ENCODE measurements at regions not wholly inside any gene's neighbourhood (a gene's known extent, or its start where the extent isn't known, plus 50 kb on each side); places are given as distances from the start of the nearest gene placed in this dataset.

GRCh38 chr6:1201547-1202200 lies 110.2 kb upstream of the FOXQ1 start:
- no CpG with 5 or more reads among the region's 9 CpGs for WGBS (ENCODE audit: insufficient coverage, insufficient read length)
- Histone ChIP-seq H3K9me3 (ENCODE audit: control insufficient read depth, insufficient read depth, low read length) (no peaks in the 10 kb centered on the region), H3K27me3 (ENCODE audit: control insufficient read depth, insufficient read depth, low read length) (no peaks in the 10 kb centered on the region), H3K27ac (ENCODE audit: low read length) (no peak overlapping the region), H3K36me3 (ENCODE audit: control insufficient read depth, insufficient read depth, low read length) (no peaks in the 10 kb centered on the region), H3K4me3 (ENCODE audit: low read length) (no peak overlapping the region), H3K4me1 (ENCODE audit: control insufficient read depth, insufficient read depth, low read length) (peaks cover 2% of the 10 kb centered on the region; the same call in 1 of the 2 replicates)
- no peak for DNase-seq (ENCODE audit: low read depth, low spot score)

GRCh38 chr6:1200409-1201101 lies 111.3 kb upstream of the FOXQ1 start:
- no peak for DNase-seq (ENCODE audit: low read depth, low spot score)
- no peaks in the 10 kb centered on the region for H3K27me3 ChIP-seq (ENCODE audit: control insufficient read depth, insufficient read depth, low read length)

GRCh38 chr6:1200081-1200408 lies 111.9 kb upstream of the FOXQ1 start:
- Histone ChIP-seq H3K4me1 (ENCODE audit: control insufficient read depth, insufficient read depth, low read length) (peaks cover 2% of the 10 kb centered on the region; the same call in 1 of the 2 replicates), H3K4me3 (ENCODE audit: low read length) (no peak overlapping the region), H3K27me3 (ENCODE audit: control insufficient read depth, insufficient read depth, low read length) (no peaks in the 10 kb centered on the region), H3K36me3 (ENCODE audit: control insufficient read depth, insufficient read depth, low read length) (no peaks in the 10 kb centered on the region), H3K27ac (ENCODE audit: low read length) (no peak overlapping the region), H3K9me3 (ENCODE audit: control insufficient read depth, insufficient read depth, low read length) (no peaks in the 10 kb centered on the region)
- no CpG with 5 or more reads among the region's 2 CpGs for WGBS (ENCODE audit: insufficient coverage, insufficient read length)
- DNase-seq (ENCODE audit: low read depth, low spot score) = no peak

More at GRCh38 chr6:1200409-1201101, 111.3 kb upstream of the FOXQ1 start:
- no peaks in the 10 kb centered on the region for H3K36me3 ChIP-seq (ENCODE audit: control insufficient read depth, insufficient read depth, low read length)
- no CpG with 5 or more reads among the region's 15 CpGs for WGBS (ENCODE audit: insufficient coverage, insufficient read length)
- H3K4me3 ChIP-seq (ENCODE audit: low read length) = no peak overlapping the region
- H3K27ac ChIP-seq (ENCODE audit: low read length) = no peak overlapping the region
- H3K4me1 ChIP-seq (ENCODE audit: control insufficient read depth, insufficient read depth, low read length) = peaks cover 2% of the 10 kb centered on the region; the same call in 1 of the 2 replicates
- no peaks in the 10 kb centered on the region for H3K9me3 ChIP-seq (ENCODE audit: control insufficient read depth, insufficient read depth, low read length)

- Histone ChIP-seq H3K27ac (ENCODE audit: low read length) (no peak overlapping the region), H3K4me3 (ENCODE audit: low read length) (no peak overlapping the region), H3K4me1 (ENCODE audit: control insufficient read depth, insufficient read depth, low read length) (peaks cover 2% of the 10 kb centered on the region; the same call in 1 of the 2 replicates), H3K9me3 (ENCODE audit: control insufficient read depth, insufficient read depth, low read length) (no peaks in the 10 kb centered on the region), H3K36me3 (ENCODE audit: control insufficient read depth, insufficient read depth, low read length) (no peaks in the 10 kb centered on the region), H3K27me3 (ENCODE audit: control insufficient read depth, insufficient read depth, low read length) (no peaks in the 10 kb centered on the region)
- DNase-seq (ENCODE audit: low read depth, low spot score) = no peak
- no CpG with 5 or more reads among the region's 3 CpGs for WGBS (ENCODE audit: insufficient coverage, insufficient read length)
Observed at GRCh38 chr6:1197309-1197708, 114.6 kb upstream of the FOXQ1 start.

GRCh38 chr6:1191141-1191630 lies 120.7 kb upstream of the FOXQ1 start:
- DNase-seq (ENCODE audit: low read depth, low spot score) = no peak
- H3K27ac ChIP-seq (ENCODE audit: low read length) = no peak overlapping the region
- H3K27me3 ChIP-seq (ENCODE audit: control insufficient read depth, insufficient read depth, low read length) = no peaks in the 10 kb centered on the region
- no CpG with 5 or more reads among the region's 11 CpGs for WGBS (ENCODE audit: insufficient coverage, insufficient read length)
- H3K9me3 ChIP-seq (ENCODE audit: control insufficient read depth, insufficient read depth, low read length) = no peaks in the 10 kb centered on the region
- H3K36me3 ChIP-seq (ENCODE audit: control insufficient read depth, insufficient read depth, low read length) = no peaks in the 10 kb centered on the region
- no peaks in the 10 kb centered on the region for H3K4me1 ChIP-seq (ENCODE audit: control insufficient read depth, insufficient read depth, low read length)
- H3K4me3 ChIP-seq (ENCODE audit: low read length) = no peak overlapping the region

GRCh38 chr6:1190366-1190765 lies 121.5 kb upstream of the FOXQ1 start:
- DNase-seq (ENCODE audit: low read depth, low spot score) = no peak
- H3K4me1 ChIP-seq (ENCODE audit: control insufficient read depth, insufficient read depth, low read length) = no peaks in the 10 kb centered on the region
- H3K27me3 ChIP-seq (ENCODE audit: control insufficient read depth, insufficient read depth, low read length) = no peaks in the 10 kb centered on the region
- H3K9me3 ChIP-seq (ENCODE audit: control insufficient read depth, insufficient read depth, low read length) = no peaks in the 10 kb centered on the region
- H3K36me3 ChIP-seq (ENCODE audit: control insufficient read depth, insufficient read depth, low read length) = no peaks in the 10 kb centered on the region
- no CpG with 5 or more reads among the region's 5 CpGs for WGBS (ENCODE audit: insufficient coverage, insufficient read length)
- no peak overlapping the region for H3K27ac ChIP-seq (ENCODE audit: low read length)
- no peak overlapping the region for H3K4me3 ChIP-seq (ENCODE audit: low read length)

GRCh38 chr6:1188199-1188598 lies 123.7 kb upstream of the FOXQ1 start:
- no peak for DNase-seq (ENCODE audit: low read depth, low spot score)
- no CpG with 5 or more reads among the region's 3 CpGs for WGBS (ENCODE audit: insufficient coverage, insufficient read length)

GRCh38 chr6:1187293-1188131 lies 124.4 kb upstream of the FOXQ1 start:
- no CpG with 5 or more reads among the region's 7 CpGs for WGBS (ENCODE audit: insufficient coverage, insufficient read length)
- Histone ChIP-seq H3K4me1 (ENCODE audit: control insufficient read depth, insufficient read depth, low read length) (no peaks in the 10 kb centered on the region), H3K27me3 (ENCODE audit: control insufficient read depth, insufficient read depth, low read length) (no peaks in the 10 kb centered on the region), H3K27ac (ENCODE audit: low read length) (no peak overlapping the region), H3K9me3 (ENCODE audit: control insufficient read depth, insufficient read depth, low read length) (no peaks in the 10 kb centered on the region), H3K4me3 (ENCODE audit: low read length) (no peak overlapping the region), H3K36me3 (ENCODE audit: control insufficient read depth, insufficient read depth, low read length) (no peaks in the 10 kb centered on the region)
- DNase-seq (ENCODE audit: low read depth, low spot score) = no peak

More at GRCh38 chr6:1188199-1188598, 123.7 kb upstream of the FOXQ1 start:
- Histone ChIP-seq H3K36me3 (ENCODE audit: control insufficient read depth, insufficient read depth, low read length) (no peaks in the 10 kb centered on the region), H3K27ac (ENCODE audit: low read length) (no peak overlapping the region), H3K4me1 (ENCODE audit: control insufficient read depth, insufficient read depth, low read length) (no peaks in the 10 kb centered on the region), H3K9me3 (ENCODE audit: control insufficient read depth, insufficient read depth, low read length) (no peaks in the 10 kb centered on the region), H3K4me3 (ENCODE audit: low read length) (no peak overlapping the region), H3K27me3 (ENCODE audit: control insufficient read depth, insufficient read depth, low read length) (no peaks in the 10 kb centered on the region)

GRCh38 chr6:1184318-1184717 lies 127.6 kb upstream of the FOXQ1 start:
- WGBS (ENCODE audit: insufficient coverage, insufficient read length) = no CpG with 5 or more reads among the region's 4 CpGs
- DNase-seq (ENCODE audit: low read depth, low spot score) = no peak
- Histone ChIP-seq H3K36me3 (ENCODE audit: control insufficient read depth, insufficient read depth, low read length) (no peaks in the 10 kb centered on the region), H3K27ac (ENCODE audit: low read length) (no peak overlapping the region), H3K4me1 (ENCODE audit: control insufficient read depth, insufficient read depth, low read length) (no peaks in the 10 kb centered on the region), H3K4me3 (ENCODE audit: low read length) (no peak overlapping the region), H3K27me3 (ENCODE audit: control insufficient read depth, insufficient read depth, low read length) (no peaks in the 10 kb centered on the region), H3K9me3 (ENCODE audit: control insufficient read depth, insufficient read depth, low read length) (no peaks in the 10 kb centered on the region)

GRCh38 chr6:1182722-1183521 lies 129.0 kb upstream of the FOXQ1 start:
- no peaks in the 10 kb centered on the region for H3K9me3 ChIP-seq (ENCODE audit: control insufficient read depth, insufficient read depth, low read length)
- no CpG with 5 or more reads among the region's 13 CpGs for WGBS (ENCODE audit: insufficient coverage, insufficient read length)
- DNase-seq (ENCODE audit: low read depth, low spot score) = no peak
- no peaks in the 10 kb centered on the region for H3K36me3 ChIP-seq (ENCODE audit: control insufficient read depth, insufficient read depth, low read length)
- no peak overlapping the region for H3K4me3 ChIP-seq (ENCODE audit: low read length)
- H3K4me1 ChIP-seq (ENCODE audit: control insufficient read depth, insufficient read depth, low read length) = no peaks in the 10 kb centered on the region
- H3K27me3 ChIP-seq (ENCODE audit: control insufficient read depth, insufficient read depth, low read length) = no peaks in the 10 kb centered on the region; the same call in 1 of the 2 replicates
- no peak overlapping the region for H3K27ac ChIP-seq (ENCODE audit: low read length)
